Gastroesophageal sphincter (tissue), 3 donors: ENCODE measurements at regions not wholly inside any gene's neighbourhood (a gene's known extent, or its start where the extent isn't known, plus 50 kb on each side); places are given as distances from the start of the nearest gene placed in this dataset.

Experiments
- POLR2A ChIP-seq, 2 donors: fragments of 450-650 bp; IDR thresholded peaks; one replicate each; pipeline ENCODE4 v1.6.1; 2017; ENCODE audit warnings: antibody characterized with exemption in 2 of 2, mild to moderate bottlenecking in 2 of 2, moderate library complexity in 1 of 2
- TF ChIP-seq, protein P1 (sequence below), 4 experiments: fragments of 200-600 bp in 2 of 4; fragments of 450-650 bp in 2 of 4; sonication (generic) in 1 of 4; IDR thresholded peaks; one replicate each; pipeline ENCODE4 v1.5.1; 2017 to 2019; ENCODE audit warnings: antibody characterized with exemption in 4 of 4, mild to moderate bottlenecking in 2 of 4, moderate library complexity in 2 of 4

GRCh38 chr7:39880556-39880955 lies 69.5 kb upstream of the CDK13 start:
- TF ChIP-seq, protein P1, sequence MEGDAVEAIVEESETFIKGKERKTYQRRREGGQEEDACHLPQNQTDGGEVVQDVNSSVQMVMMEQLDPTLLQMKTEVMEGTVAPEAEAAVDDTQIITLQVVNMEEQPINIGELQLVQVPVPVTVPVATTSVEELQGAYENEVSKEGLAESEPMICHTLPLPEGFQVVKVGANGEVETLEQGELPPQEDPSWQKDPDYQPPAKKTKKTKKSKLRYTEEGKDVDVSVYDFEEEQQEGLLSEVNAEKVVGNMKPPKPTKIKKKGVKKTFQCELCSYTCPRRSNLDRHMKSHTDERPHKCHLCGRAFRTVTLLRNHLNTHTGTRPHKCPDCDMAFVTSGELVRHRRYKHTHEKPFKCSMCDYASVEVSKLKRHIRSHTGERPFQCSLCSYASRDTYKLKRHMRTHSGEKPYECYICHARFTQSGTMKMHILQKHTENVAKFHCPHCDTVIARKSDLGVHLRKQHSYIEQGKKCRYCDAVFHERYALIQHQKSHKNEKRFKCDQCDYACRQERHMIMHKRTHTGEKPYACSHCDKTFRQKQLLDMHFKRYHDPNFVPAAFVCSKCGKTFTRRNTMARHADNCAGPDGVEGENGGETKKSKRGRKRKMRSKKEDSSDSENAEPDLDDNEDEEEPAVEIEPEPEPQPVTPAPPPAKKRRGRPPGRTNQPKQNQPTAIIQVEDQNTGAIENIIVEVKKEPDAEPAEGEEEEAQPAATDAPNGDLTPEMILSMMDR (IDR thresholded peaks at IDR 0.05): no peak
- no peak for TF ChIP-seq POLR2A (IDR thresholded peaks at IDR 0.05)
